MM.1S (cell line): ENCODE measurements at regions not wholly inside any gene's neighbourhood (a gene's known extent, or its start where the extent isn't known, plus 50 kb on each side); places are given as distances from the start of the nearest gene placed in this dataset.

ENCODE experiments used
- EZH2phosphoT487 ChIP-seq: fragments of 300-600 bp; sonication (generic); IDR thresholded peaks from 2 replicates; pipeline ENCODE4 v1.6.1; 2018; ENCODE audit warnings: antibody characterized with exemption, low read length
- TF ChIP-seq, protein P1 (sequence below): fragments of 300-600 bp; sonication (generic); IDR thresholded peaks from 2 replicates; pipeline ENCODE4 v1.5.1; 2016; ENCODE audit warnings: antibody characterized with exemption, low read length, mixed read lengths

DNA sequence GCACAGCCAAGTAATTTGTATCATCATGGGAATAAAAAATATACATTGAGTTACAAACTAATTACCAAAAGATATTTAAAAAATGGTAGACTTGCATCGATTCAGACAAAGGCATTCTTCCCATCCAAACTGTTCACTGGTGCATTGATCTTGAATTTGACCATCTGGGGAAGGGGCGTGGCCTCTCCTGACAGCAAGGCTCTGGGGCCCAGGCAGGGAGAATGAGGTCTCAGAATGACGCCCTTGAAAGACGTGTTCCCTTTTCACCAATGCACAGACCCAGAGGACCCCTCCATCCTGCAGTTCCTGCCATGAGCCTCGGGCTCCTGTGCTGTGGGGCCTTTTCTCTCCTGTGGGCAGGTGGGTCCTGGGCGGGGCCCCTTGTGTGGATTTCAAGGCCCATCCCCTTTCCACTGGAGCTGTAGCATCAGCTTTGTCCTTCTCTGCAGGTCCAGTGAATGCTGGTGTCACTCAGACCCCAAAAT is 91.1 kb upstream of the PRSS58 start:
- TF ChIP-seq, protein P1, sequence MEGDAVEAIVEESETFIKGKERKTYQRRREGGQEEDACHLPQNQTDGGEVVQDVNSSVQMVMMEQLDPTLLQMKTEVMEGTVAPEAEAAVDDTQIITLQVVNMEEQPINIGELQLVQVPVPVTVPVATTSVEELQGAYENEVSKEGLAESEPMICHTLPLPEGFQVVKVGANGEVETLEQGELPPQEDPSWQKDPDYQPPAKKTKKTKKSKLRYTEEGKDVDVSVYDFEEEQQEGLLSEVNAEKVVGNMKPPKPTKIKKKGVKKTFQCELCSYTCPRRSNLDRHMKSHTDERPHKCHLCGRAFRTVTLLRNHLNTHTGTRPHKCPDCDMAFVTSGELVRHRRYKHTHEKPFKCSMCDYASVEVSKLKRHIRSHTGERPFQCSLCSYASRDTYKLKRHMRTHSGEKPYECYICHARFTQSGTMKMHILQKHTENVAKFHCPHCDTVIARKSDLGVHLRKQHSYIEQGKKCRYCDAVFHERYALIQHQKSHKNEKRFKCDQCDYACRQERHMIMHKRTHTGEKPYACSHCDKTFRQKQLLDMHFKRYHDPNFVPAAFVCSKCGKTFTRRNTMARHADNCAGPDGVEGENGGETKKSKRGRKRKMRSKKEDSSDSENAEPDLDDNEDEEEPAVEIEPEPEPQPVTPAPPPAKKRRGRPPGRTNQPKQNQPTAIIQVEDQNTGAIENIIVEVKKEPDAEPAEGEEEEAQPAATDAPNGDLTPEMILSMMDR, result no peak
- TF ChIP-seq EZH2phosphoT487, result no peak
